WTC11 (cell line): ENCODE measurements at regions not wholly inside any gene's neighbourhood (a gene's known extent, or its start where the extent isn't known, plus 50 kb on each side); places are given as distances from the start of the nearest gene placed in this dataset.

ENCODE experiments used
- ATAC-seq: fragments of 200-7000 bp; cut with Tn5 transposase; 2 replicates; pipeline ENCODE4 v1.10.0; 2021; ENCODE audit warnings: mild to moderate bottlenecking, moderate library complexity
- CTCF ChIA-PET: fragments of 300-600 bp; sonication (Branson Sonifier 250); formaldehyde crosslinking; loops from one replicate; lab custom pipeline; 2021; ENCODE audit warnings: antibody characterized with exemption; lab: Charles Lee
- POLR2A ChIA-PET: fragments of 350-600 bp; sonication (Branson Sonifier 250); formaldehyde crosslinking; loops from one replicate; lab custom pipeline; 2021; ENCODE audit warnings: antibody characterized with exemption; lab: Charles Lee
- DNase-seq: peaks from one replicate; pipeline ENCODE4 v3.0.0; 2021; ENCODE audit warnings: low spot score
- H3K27ac Mint-ChIP-seq: 2 replicates; pipeline ENCODE4 v1.8.0; 2021; ENCODE audit warnings: mixed read lengths
- H3K27me3 Mint-ChIP-seq: 2 replicates; pipeline ENCODE4 v1.8.0; 2021; ENCODE audit warnings: low read depth, mild to moderate bottlenecking, moderate library complexity, mixed read lengths
- H3K36me3 Mint-ChIP-seq: 2 replicates; pipeline ENCODE4 v1.8.0; 2021; ENCODE audit warnings: mixed read lengths
- H3K4me1 Mint-ChIP-seq: 2 replicates; pipeline ENCODE4 v1.8.0; 2022; ENCODE audit warnings: mixed read lengths
- H3K4me3 Mint-ChIP-seq: 2 replicates; pipeline ENCODE4 v1.8.0; 2021; ENCODE audit warnings: mild to moderate bottlenecking, moderate library complexity, mixed read lengths
- H3K9me3 Mint-ChIP-seq: 2 replicates; pipeline ENCODE4 v1.8.0; 2021; ENCODE audit warnings: mixed read lengths
- CBFB ChIP-seq: sonication (generic); formaldehyde crosslinking; IDR thresholded peaks from 2 replicates; pipeline ENCODE4 v1.8.1; 2022; ENCODE audit warnings: mild to moderate bottlenecking, low read depth, missing genetic modification reagents
- ESRRA ChIP-seq: sonication (generic); formaldehyde crosslinking; IDR thresholded peaks from 2 replicates; pipeline ENCODE4 v1.8.1; 2022; ENCODE audit warnings: mild to moderate bottlenecking, missing genetic modification reagents, borderline replicate concordance
- NR3C1 ChIP-seq: sonication (generic); formaldehyde crosslinking; conservative IDR thresholded peaks from 2 replicates; pipeline ENCODE4 v1.8.1; 2023; ENCODE audit warnings: low read depth, mild to moderate bottlenecking, missing genetic modification reagents
- TEAD4 ChIP-seq: sonication (generic); formaldehyde crosslinking; IDR thresholded peaks from 2 replicates; pipeline ENCODE4 v1.8.0; 2022; ENCODE audit warnings: mild to moderate bottlenecking, missing genetic modification reagents
- TP53 ChIP-seq: sonication (generic); formaldehyde crosslinking; IDR thresholded peaks from 2 replicates; pipeline ENCODE4 v1.8.1; 2023; ENCODE audit warnings: mild to moderate bottlenecking, missing genetic modification reagents
- ZNF138 ChIP-seq: sonication (generic); formaldehyde crosslinking; conservative IDR thresholded peaks from 2 replicates; pipeline ENCODE4 v1.8.1; 2022; ENCODE audit warnings: mild to moderate bottlenecking, moderate library complexity, missing genetic modification reagents
- ZNF263 ChIP-seq: sonication (generic); formaldehyde crosslinking; IDR thresholded peaks from 2 replicates; pipeline ENCODE4 v1.8.1; 2022; ENCODE audit warnings: low read depth, mild to moderate bottlenecking, moderate library complexity, missing genetic modification reagents
- TF ChIP-seq, protein P1 (sequence below): sonication (generic); formaldehyde crosslinking; IDR thresholded peaks from 2 replicates; pipeline ENCODE4 v1.8.0; 2022; ENCODE audit warnings: missing genetic modification reagents
- TF ChIP-seq, protein P2 (sequence below): sonication (generic); formaldehyde crosslinking; IDR thresholded peaks from 2 replicates; pipeline ENCODE4 v1.8.1; 2023; ENCODE audit warnings: mild to moderate bottlenecking, missing genetic modification reagents
- TF ChIP-seq, protein P3 (sequence below): sonication (generic); formaldehyde crosslinking; IDR thresholded peaks from 2 replicates; pipeline ENCODE4 v1.8.1; 2022; ENCODE audit warnings: low read depth, missing genetic modification reagents, borderline replicate concordance
- TF ChIP-seq, protein P4 (sequence below): sonication (generic); formaldehyde crosslinking; IDR thresholded peaks from 2 replicates; pipeline ENCODE4 v1.8.0; 2023; ENCODE audit warnings: mild to moderate bottlenecking, missing genetic modification reagents
- TF ChIP-seq, protein P5 (sequence below): fragments of 200-600 bp; IDR thresholded peaks from 2 replicates; pipeline ENCODE4 v1.8.0; 2022; ENCODE audit warnings: antibody characterized with exemption

DNA sequence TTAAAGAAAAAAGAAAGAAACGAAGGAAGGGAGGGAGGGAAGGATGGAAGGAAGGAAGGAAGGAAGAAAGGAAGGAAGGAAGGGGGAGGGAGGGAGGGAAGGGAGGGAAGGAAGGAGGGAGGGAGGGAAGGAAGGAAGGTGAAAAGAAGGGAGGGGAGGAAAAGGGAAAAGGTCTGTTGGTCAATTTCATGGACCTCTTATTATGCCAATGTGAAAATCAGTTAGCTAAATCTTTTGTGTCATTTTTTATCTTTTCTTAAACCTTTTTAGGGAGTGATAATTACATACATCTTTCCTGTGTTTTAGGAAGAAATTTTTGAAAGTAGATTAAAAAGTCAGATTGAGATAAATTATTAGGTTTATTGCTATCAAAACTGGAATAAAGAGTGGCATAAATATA, 670.2 kb upstream of the CITED2 start (continued):
- TF ChIP-seq, protein P1, sequence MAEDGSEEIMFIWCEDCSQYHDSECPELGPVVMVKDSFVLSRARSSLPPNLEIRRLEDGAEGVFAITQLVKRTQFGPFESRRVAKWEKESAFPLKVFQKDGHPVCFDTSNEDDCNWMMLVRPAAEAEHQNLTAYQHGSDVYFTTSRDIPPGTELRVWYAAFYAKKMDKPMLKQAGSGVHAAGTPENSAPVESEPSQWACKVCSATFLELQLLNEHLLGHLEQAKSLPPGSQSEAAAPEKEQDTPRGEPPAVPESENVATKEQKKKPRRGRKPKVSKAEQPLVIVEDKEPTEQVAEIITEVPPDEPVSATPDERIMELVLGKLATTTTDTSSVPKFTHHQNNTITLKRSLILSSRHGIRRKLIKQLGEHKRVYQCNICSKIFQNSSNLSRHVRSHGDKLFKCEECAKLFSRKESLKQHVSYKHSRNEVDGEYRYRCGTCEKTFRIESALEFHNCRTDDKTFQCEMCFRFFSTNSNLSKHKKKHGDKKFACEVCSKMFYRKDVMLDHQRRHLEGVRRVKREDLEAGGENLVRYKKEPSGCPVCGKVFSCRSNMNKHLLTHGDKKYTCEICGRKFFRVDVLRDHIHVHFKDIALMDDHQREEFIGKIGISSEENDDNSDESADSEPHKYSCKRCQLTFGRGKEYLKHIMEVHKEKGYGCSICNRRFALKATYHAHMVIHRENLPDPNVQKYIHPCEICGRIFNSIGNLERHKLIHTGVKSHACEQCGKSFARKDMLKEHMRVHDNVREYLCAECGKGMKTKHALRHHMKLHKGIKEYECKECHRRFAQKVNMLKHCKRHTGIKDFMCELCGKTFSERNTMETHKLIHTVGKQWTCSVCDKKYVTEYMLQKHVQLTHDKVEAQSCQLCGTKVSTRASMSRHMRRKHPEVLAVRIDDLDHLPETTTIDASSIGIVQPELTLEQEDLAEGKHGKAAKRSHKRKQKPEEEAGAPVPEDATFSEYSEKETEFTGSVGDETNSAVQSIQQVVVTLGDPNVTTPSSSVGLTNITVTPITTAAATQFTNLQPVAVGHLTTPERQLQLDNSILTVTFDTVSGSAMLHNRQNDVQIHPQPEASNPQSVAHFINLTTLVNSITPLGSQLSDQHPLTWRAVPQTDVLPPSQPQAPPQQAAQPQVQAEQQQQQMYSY = no peak
- TF ChIP-seq TP53 (no peak), NR3C1 (CRISPR knock-in tag) (no peak), ESRRA (no peak), CBFB (CRISPR knock-in tag) (no peak)
- TF ChIP-seq, protein P2, sequence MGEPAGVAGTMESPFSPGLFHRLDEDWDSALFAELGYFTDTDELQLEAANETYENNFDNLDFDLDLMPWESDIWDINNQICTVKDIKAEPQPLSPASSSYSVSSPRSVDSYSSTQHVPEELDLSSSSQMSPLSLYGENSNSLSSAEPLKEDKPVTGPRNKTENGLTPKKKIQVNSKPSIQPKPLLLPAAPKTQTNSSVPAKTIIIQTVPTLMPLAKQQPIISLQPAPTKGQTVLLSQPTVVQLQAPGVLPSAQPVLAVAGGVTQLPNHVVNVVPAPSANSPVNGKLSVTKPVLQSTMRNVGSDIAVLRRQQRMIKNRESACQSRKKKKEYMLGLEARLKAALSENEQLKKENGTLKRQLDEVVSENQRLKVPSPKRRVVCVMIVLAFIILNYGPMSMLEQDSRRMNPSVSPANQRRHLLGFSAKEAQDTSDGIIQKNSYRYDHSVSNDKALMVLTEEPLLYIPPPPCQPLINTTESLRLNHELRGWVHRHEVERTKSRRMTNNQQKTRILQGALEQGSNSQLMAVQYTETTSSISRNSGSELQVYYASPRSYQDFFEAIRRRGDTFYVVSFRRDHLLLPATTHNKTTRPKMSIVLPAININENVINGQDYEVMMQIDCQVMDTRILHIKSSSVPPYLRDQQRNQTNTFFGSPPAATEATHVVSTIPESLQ = no peak
- TF ChIP-seq, protein P3, sequence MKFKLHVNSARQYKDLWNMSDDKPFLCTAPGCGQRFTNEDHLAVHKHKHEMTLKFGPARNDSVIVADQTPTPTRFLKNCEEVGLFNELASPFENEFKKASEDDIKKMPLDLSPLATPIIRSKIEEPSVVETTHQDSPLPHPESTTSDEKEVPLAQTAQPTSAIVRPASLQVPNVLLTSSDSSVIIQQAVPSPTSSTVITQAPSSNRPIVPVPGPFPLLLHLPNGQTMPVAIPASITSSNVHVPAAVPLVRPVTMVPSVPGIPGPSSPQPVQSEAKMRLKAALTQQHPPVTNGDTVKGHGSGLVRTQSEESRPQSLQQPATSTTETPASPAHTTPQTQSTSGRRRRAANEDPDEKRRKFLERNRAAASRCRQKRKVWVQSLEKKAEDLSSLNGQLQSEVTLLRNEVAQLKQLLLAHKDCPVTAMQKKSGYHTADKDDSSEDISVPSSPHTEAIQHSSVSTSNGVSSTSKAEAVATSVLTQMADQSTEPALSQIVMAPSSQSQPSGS = no peak

DNA sequence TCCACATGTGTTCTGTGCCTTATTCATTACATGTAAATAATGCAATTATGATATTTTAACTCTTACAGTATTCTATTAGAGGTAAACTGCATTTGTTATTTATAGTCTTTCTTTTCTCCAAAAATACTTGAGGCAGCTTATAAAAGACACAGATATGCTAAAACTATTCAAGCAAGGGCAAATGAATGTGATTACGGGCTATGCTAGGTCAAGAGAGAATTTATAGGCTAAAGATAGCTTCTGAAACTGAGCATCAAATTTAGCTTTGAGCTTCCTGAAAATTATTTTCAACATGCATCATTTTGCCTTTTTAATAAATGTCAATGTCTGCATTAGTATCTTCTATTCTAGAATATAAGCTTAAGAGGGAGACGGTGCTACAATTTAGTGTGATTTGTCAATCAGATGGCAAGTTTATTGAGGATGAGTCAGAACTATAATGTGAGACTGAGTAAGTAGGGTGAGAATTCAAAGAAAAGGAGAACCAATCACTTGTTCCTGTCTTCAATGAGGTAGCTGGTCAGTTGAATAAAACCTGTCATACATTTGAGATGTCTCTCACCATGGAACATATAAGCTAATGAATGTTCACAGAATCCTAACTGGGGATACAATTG, 669.4 kb upstream of the CITED2 start:
- no peak for ATAC-seq
- H3K4me1 Mint-ChIP-seq = peaks cover 28% of the 10 kb centered on the region
- H3K27ac Mint-ChIP-seq = no peak overlapping the region
- H3K27me3 Mint-ChIP-seq = no peaks in the 10 kb centered on the region
- POLR2A ChIA-PET = no interaction called here
- CTCF ChIA-PET = interaction anchor here (1.7 kb wide), 1 partner anchor 9 kb away, joined by 8 read pairs; no protein-coding TSS in a partner anchor
- no peak for DNase-seq
- no peaks in the 10 kb centered on the region for H3K9me3 Mint-ChIP-seq
- TF ChIP-seq, protein P4, sequence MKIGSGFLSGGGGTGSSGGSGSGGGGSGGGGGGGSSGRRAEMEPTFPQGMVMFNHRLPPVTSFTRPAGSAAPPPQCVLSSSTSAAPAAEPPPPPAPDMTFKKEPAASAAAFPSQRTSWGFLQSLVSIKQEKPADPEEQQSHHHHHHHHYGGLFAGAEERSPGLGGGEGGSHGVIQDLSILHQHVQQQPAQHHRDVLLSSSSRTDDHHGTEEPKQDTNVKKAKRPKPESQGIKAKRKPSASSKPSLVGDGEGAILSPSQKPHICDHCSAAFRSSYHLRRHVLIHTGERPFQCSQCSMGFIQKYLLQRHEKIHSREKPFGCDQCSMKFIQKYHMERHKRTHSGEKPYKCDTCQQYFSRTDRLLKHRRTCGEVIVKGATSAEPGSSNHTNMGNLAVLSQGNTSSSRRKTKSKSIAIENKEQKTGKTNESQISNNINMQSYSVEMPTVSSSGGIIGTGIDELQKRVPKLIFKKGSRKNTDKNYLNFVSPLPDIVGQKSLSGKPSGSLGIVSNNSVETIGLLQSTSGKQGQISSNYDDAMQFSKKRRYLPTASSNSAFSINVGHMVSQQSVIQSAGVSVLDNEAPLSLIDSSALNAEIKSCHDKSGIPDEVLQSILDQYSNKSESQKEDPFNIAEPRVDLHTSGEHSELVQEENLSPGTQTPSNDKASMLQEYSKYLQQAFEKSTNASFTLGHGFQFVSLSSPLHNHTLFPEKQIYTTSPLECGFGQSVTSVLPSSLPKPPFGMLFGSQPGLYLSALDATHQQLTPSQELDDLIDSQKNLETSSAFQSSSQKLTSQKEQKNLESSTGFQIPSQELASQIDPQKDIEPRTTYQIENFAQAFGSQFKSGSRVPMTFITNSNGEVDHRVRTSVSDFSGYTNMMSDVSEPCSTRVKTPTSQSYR (CRISPR knock-in tag) = no peak
- TF ChIP-seq TEAD4 (CRISPR knock-in tag) = no peak
- TF ChIP-seq, protein P5, sequence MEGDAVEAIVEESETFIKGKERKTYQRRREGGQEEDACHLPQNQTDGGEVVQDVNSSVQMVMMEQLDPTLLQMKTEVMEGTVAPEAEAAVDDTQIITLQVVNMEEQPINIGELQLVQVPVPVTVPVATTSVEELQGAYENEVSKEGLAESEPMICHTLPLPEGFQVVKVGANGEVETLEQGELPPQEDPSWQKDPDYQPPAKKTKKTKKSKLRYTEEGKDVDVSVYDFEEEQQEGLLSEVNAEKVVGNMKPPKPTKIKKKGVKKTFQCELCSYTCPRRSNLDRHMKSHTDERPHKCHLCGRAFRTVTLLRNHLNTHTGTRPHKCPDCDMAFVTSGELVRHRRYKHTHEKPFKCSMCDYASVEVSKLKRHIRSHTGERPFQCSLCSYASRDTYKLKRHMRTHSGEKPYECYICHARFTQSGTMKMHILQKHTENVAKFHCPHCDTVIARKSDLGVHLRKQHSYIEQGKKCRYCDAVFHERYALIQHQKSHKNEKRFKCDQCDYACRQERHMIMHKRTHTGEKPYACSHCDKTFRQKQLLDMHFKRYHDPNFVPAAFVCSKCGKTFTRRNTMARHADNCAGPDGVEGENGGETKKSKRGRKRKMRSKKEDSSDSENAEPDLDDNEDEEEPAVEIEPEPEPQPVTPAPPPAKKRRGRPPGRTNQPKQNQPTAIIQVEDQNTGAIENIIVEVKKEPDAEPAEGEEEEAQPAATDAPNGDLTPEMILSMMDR = no peak
- no peak for TF ChIP-seq ZNF263
- TF ChIP-seq ZNF138 = no peak
- H3K36me3 Mint-ChIP-seq = no peaks in the 10 kb centered on the region
- H3K4me3 Mint-ChIP-seq = no peak overlapping the region
